ENCODE measurements at regions not wholly inside any gene's neighbourhood (a gene's known extent, or its start where the extent isn't known, plus 50 kb on each side); places are given as distances from the start of the nearest gene placed in this dataset.

DNA sequence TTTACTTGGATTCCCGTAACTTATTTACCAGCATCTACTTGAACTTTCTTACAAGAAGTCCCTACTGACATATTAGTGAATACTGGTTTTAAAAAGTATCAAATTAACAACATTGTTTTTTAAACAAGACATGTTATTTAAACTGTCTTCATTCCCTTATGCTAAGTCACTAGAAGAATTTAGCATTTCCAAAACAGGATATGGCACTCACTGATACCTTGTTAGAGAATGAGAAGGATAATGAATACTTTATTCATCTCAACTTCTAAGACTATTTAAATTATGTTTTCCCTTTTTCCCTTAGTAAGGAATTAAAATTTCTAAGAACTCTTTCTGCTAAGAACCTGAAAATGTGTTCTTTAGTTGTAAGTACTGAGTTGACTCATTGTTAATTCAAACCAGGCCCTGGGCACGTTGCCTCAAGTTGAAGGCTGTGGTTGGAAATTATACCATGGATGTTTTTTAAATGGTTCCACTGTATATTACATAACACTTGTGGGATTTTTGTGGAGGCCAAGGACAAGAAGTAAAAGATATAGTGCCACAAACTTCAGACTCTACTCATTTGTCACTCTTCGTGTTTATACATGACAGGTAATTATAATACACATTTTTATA is 219.0 kb upstream of the EDIL3 start:
- Mint-ChIP-seq H3K36me3 (ENCODE audit: insufficient read depth, unreplicated experiment) (no peaks in the 10 kb centered on the region), H3K4me3 (ENCODE audit: unreplicated experiment) (no peak overlapping the region), H3K4me1 (ENCODE audit: low read depth, unreplicated experiment) (no peaks in the 10 kb centered on the region), H3K27ac (ENCODE audit: unreplicated experiment) (no peak overlapping the region), H3K27me3 (ENCODE audit: insufficient read depth, unreplicated experiment) (no peaks in the 10 kb centered on the region), H3K9me3 (ENCODE audit: unreplicated experiment) (no peaks in the 10 kb centered on the region)
- no peaks in the 10 kb centered on the region for H3K4me1 ChIP-seq
- intact Hi-C loops (cut with micrococcal nuclease; ENCODE audit: unreplicated experiment), result no loop called here
- H3K27me3 ChIP-seq (replicated peaks; ENCODE audit: control insufficient read depth, insufficient read depth, low read length), result no peaks in the 10 kb centered on the region
- no peak overlapping the region for H3K4me3 ChIP-seq (ENCODE audit: low read depth, low read length)
- no TSS peak for BruUV-seq (replicated peaks)
- H3K36me3 ChIP-seq (ENCODE audit: control insufficient read depth, insufficient read depth, low read length), result no peaks in the 10 kb centered on the region
- H3K9me3 ChIP-seq, result no peaks in the 10 kb centered on the region
- POLR2A ChIA-PET, result interaction anchor here (0.6 kb wide), 1 partner anchor 14 kb away, joined by 3 read pairs; no protein-coding TSS in a partner anchor
- CTCF ChIA-PET, result no interaction called here
- DNase-seq, result no peak
- TF ChIP-seq, protein P1, sequence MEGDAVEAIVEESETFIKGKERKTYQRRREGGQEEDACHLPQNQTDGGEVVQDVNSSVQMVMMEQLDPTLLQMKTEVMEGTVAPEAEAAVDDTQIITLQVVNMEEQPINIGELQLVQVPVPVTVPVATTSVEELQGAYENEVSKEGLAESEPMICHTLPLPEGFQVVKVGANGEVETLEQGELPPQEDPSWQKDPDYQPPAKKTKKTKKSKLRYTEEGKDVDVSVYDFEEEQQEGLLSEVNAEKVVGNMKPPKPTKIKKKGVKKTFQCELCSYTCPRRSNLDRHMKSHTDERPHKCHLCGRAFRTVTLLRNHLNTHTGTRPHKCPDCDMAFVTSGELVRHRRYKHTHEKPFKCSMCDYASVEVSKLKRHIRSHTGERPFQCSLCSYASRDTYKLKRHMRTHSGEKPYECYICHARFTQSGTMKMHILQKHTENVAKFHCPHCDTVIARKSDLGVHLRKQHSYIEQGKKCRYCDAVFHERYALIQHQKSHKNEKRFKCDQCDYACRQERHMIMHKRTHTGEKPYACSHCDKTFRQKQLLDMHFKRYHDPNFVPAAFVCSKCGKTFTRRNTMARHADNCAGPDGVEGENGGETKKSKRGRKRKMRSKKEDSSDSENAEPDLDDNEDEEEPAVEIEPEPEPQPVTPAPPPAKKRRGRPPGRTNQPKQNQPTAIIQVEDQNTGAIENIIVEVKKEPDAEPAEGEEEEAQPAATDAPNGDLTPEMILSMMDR (IDR thresholded peaks at IDR 0.05; ENCODE audit: insufficient read depth in 1 of 2, low read depth in 1 of 2, low read length in 1 of 2, severe bottlenecking in 1 of 2, unreplicated experiment in 1 of 2), result no peak

DNA sequence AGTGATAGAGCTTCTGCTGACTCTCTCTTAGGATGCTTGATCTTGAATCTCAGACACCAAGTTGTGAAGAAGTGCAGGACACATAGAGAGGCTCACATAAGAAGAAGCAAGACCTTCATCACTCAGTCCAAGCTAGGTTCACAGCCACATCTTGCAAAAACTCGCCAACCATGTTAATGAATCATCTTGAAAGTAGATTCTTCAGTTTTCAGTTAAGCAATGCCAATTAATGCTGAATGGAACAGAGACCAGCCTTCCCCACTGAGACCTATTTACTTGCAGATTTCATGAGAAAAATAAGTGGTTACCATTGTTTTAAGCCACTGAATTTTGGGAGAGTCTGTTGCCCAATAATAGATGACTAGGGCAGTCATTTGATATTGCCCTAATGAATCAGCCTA is 217.7 kb upstream of the EDIL3 start:
- Histone ChIP-seq H3K4me1 (no peaks in the 10 kb centered on the region), H3K9me3 (no peaks in the 10 kb centered on the region), H3K4me3 (ENCODE audit: low read depth, low read length) (no peak overlapping the region), H3K36me3 (ENCODE audit: control insufficient read depth, insufficient read depth, low read length) (no peaks in the 10 kb centered on the region), H3K27me3 (replicated peaks; ENCODE audit: control insufficient read depth, insufficient read depth, low read length) (no peaks in the 10 kb centered on the region)
- no peak for DNase-seq
- POLR2A ChIA-PET, result no interaction called here
- peaks cover 4% of the 10 kb centered on the region for H3K27me3 Mint-ChIP-seq (ENCODE audit: insufficient read depth, unreplicated experiment)
- CTCF ChIA-PET, result no interaction called here
- no peak overlapping the region for H3K27ac Mint-ChIP-seq (ENCODE audit: unreplicated experiment)
- no peaks in the 10 kb centered on the region for H3K36me3 Mint-ChIP-seq (ENCODE audit: insufficient read depth, unreplicated experiment)
- no TSS peak for BruUV-seq (replicated peaks)
- H3K4me1 Mint-ChIP-seq (ENCODE audit: low read depth, unreplicated experiment), result no peaks in the 10 kb centered on the region
- TF ChIP-seq, protein P1 (IDR thresholded peaks at IDR 0.05; ENCODE audit: insufficient read depth in 1 of 2, low read depth in 1 of 2, low read length in 1 of 2, severe bottlenecking in 1 of 2, unreplicated experiment in 1 of 2), result no peak
- H3K4me3 Mint-ChIP-seq (ENCODE audit: unreplicated experiment), result no peak overlapping the region
- no peaks in the 10 kb centered on the region for H3K9me3 Mint-ChIP-seq (ENCODE audit: unreplicated experiment)
- intact Hi-C loops (cut with micrococcal nuclease; ENCODE audit: unreplicated experiment), result no loop called here

DNA sequence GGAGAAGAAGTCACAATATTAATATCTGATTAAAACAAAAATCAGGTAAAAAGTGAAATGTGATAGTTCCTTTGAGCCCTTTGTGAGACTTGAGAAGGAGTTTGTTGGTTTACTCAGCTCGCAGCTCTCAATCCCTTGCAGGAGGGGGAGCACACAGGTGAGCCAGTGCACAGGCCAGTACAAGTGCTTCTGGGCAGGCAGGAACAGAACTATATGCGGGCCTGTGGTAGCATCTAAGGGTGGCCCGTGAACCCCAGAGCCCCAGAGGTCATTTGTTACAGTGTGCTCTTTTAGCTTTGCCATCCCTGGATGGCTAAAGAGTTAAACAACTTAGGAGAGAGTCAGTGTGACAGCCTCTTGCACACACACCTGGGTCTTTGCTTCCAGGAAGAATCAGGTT is 215.3 kb upstream of the EDIL3 start:
- Histone ChIP-seq H3K4me1 (no peaks in the 10 kb centered on the region), H3K36me3 (ENCODE audit: control insufficient read depth, insufficient read depth, low read length) (no peaks in the 10 kb centered on the region), H3K9me3 (no peaks in the 10 kb centered on the region), H3K4me3 (ENCODE audit: low read depth, low read length) (no peak overlapping the region), H3K27me3 (replicated peaks; ENCODE audit: control insufficient read depth, insufficient read depth, low read length) (no peaks in the 10 kb centered on the region; the same call in 1 of the 2 replicates)
- Mint-ChIP-seq H3K4me3 (ENCODE audit: unreplicated experiment) (no peak overlapping the region), H3K4me1 (ENCODE audit: low read depth, unreplicated experiment) (no peaks in the 10 kb centered on the region), H3K9me3 (ENCODE audit: unreplicated experiment) (no peaks in the 10 kb centered on the region), H3K27me3 (ENCODE audit: insufficient read depth, unreplicated experiment) (peaks cover 4% of the 10 kb centered on the region), H3K36me3 (ENCODE audit: insufficient read depth, unreplicated experiment) (no peaks in the 10 kb centered on the region), H3K27ac (ENCODE audit: unreplicated experiment) (no peak overlapping the region)
- intact Hi-C loops (cut with micrococcal nuclease; ENCODE audit: unreplicated experiment), result no loop called here
- ChIA-PET POLR2A (no interaction called here), CTCF (interaction anchor here (0.7 kb wide), 1 partner anchor 50 kb away, joined by 4 read pairs; no protein-coding TSS in a partner anchor)
- BruUV-seq (replicated peaks), result no TSS peak
- no peak for DNase-seq
- TF ChIP-seq, protein P1 (IDR thresholded peaks at IDR 0.05; ENCODE audit: insufficient read depth in 1 of 2, low read depth in 1 of 2, low read length in 1 of 2, severe bottlenecking in 1 of 2, unreplicated experiment in 1 of 2), result no peak
